T-helper 9 cell (primary cell): ENCODE measurements at regions not wholly inside any gene's neighbourhood (a gene's known extent, or its start where the extent isn't known, plus 50 kb on each side); places are given as distances from the start of the nearest gene placed in this dataset.
"Not testable (repeated sequence)": the region's sequence is repeated elsewhere in the genome, so short reads cannot be mapped to it uniquely, and the experiment has no call there.

ENCODE experiments used
- DNase-seq: peaks from one replicate; pipeline ENCODE4 v3.0.0-alpha.2; 2020

- DNase-seq: no peak
Observed at GRCh38 chr3:110413807-110414748, 657.5 kb upstream of the NECTIN3 start.

- DNase-seq: no peak
Observed at GRCh38 chr3:110414855-110415254, 656.8 kb upstream of the NECTIN3 start.

GRCh38 chr3:110419096-110419495, 652.5 kb upstream of the NECTIN3 start:
- no peak for DNase-seq

- DNase-seq: no peak
Observed at GRCh38 chr3:110419601-110420000, 652.0 kb upstream of the NECTIN3 start.

- no peak for DNase-seq
Observed at GRCh38 chr3:110420158-110420641, 651.4 kb upstream of the NECTIN3 start.

GRCh38 chr3:110423276-110423675, 648.3 kb upstream of the NECTIN3 start:
- no peak for DNase-seq

- no peak for DNase-seq
Observed at GRCh38 chr3:110430146-110430545, 641.5 kb upstream of the NECTIN3 start.

- no peak for DNase-seq
Observed at GRCh38 chr3:110436209-110436608, 635.4 kb upstream of the NECTIN3 start.

GRCh38 chr3:110440066-110440653, 631.5 kb upstream of the NECTIN3 start:
- not testable (repeated sequence) for DNase-seq

GRCh38 chr3:110454066-110454465, 617.5 kb upstream of the NECTIN3 start:
- no peak for DNase-seq

- no peak for DNase-seq
Observed at GRCh38 chr3:110456001-110456400, 615.6 kb upstream of the NECTIN3 start.

GRCh38 chr3:110456438-110457138, 615.0 kb upstream of the NECTIN3 start:
- DNase-seq: no peak

GRCh38 chr3:110457508-110457907, 614.1 kb upstream of the NECTIN3 start:
- DNase-seq: no peak

- DNase-seq: no peak
Observed at GRCh38 chr3:110459021-110459420, 612.6 kb upstream of the NECTIN3 start.

- no peak for DNase-seq
Observed at GRCh38 chr3:110470310-110470709, 601.3 kb upstream of the NECTIN3 start.

- DNase-seq: no peak
Observed at GRCh38 chr3:110473405-110473804, 598.2 kb upstream of the NECTIN3 start.

- no peak for DNase-seq
Observed at GRCh38 chr3:110474397-110474796, 597.2 kb upstream of the NECTIN3 start.

GRCh38 chr3:110478377-110479054, 593.1 kb upstream of the NECTIN3 start:
- no peak for DNase-seq

- DNase-seq: no peak
Observed at GRCh38 chr3:110479731-110480130, 591.9 kb upstream of the NECTIN3 start.

GRCh38 chr3:110485389-110485788, 586.2 kb upstream of the NECTIN3 start:
- no peak for DNase-seq

- DNase-seq: no peak
Observed at GRCh38 chr3:110487840-110488239, 583.8 kb upstream of the NECTIN3 start.

- no peak for DNase-seq
Observed at GRCh38 chr3:110491413-110491812, 580.2 kb upstream of the NECTIN3 start.

GRCh38 chr3:110492876-110493275, 578.7 kb upstream of the NECTIN3 start:
- no peak for DNase-seq
